Thyroid gland (tissue), 4 donors: ENCODE measurements at regions not wholly inside any gene's neighbourhood (a gene's known extent, or its start where the extent isn't known, plus 50 kb on each side); places are given as distances from the start of the nearest gene placed in this dataset.

Source experiments
- DNase-seq, 2 donors: peaks; one replicate each; pipeline ENCODE4 v3.0.0-alpha.2; 2019
- H3K27ac ChIP-seq, 3 donors: fragments of 200-600 bp; sonication (generic); 1 replicate in 2 of 3; 2 replicates in 1 of 3; pipeline ENCODE4 v1.5.1; 2016 to 2019; ENCODE audit warnings: mild to moderate bottlenecking in 1 of 3, moderate library complexity in 1 of 3
- H3K27me3 ChIP-seq: fragments of 200-600 bp; sonication (generic); one replicate; pipeline ENCODE4 v1.5.1; 2019
- H3K36me3 ChIP-seq, 2 donors: fragments of 200-600 bp; sonication (generic); one replicate each; pipeline ENCODE4 v1.5.1; 2016 to 2019
- H3K4me1 ChIP-seq, 2 donors: fragments of 200-600 bp; sonication (generic); one replicate each; pipeline ENCODE4 v1.5.1; 2017 to 2019
- H3K4me3 ChIP-seq, 3 donors: fragments of 200-600 bp; sonication (generic); replicated peaks in 1 of 3; 1 replicate in 2 of 3; 2 replicates in 1 of 3; pipeline ENCODE4 v1.5.1; 2016; ENCODE audit warnings: mild to moderate bottlenecking in 1 of 3
- H3K9me3 ChIP-seq: fragments of 200-600 bp; sonication (generic); one replicate; pipeline ENCODE4 v1.5.1; 2017
- POLR2A ChIP-seq, 2 donors: fragments of 450-650 bp; IDR thresholded peaks; one replicate each; pipeline ENCODE4 v1.6.1; 2017; ENCODE audit warnings: antibody characterized with exemption in 2 of 2, mild to moderate bottlenecking in 2 of 2, moderate library complexity in 1 of 2
- WGBS, 2 donors: methylation state at CpG; one replicate each; pipeline ENCODE4 v1.1.5; 2017; 5-methylcytosine and 5-hydroxymethylcytosine counted together
- intact Hi-C: fragments of 100-400 bp; cut with DNase I; formaldehyde crosslinking; loops from one replicate; pipeline ENCODE4 v1.15.1; 2023
- TF ChIP-seq, protein P1 (sequence below), 6 experiments: fragments of 200-600 bp in 3 of 6; fragments of 450-650 bp in 3 of 6; sonication (generic) in 3 of 6; IDR thresholded peaks; one replicate each; pipeline ENCODE4 v1.5.1; 2016 to 2019; ENCODE audit warnings: antibody characterized with exemption in 6 of 6, mild to moderate bottlenecking in 2 of 6, inconsistent platforms in 1 of 6, moderate library complexity in 1 of 6

GRCh38 chr6:144879436-144879835, 594.3 kb downstream of the UTRN start:
- DNase-seq: no peak
- Histone ChIP-seq H3K4me1 (no peaks in the 10 kb centered on the region), H3K9me3 (no peaks in the 10 kb centered on the region), H3K27ac (no peak overlapping the region), H3K4me3 (no peak overlapping the region), H3K36me3 (no peaks in the 10 kb centered on the region), H3K27me3 (no peaks in the 10 kb centered on the region)
- WGBS, 2 donors: 83 to 86% methylated on average over 3 of the region's 3 CpGs
- TF ChIP-seq, protein P1, sequence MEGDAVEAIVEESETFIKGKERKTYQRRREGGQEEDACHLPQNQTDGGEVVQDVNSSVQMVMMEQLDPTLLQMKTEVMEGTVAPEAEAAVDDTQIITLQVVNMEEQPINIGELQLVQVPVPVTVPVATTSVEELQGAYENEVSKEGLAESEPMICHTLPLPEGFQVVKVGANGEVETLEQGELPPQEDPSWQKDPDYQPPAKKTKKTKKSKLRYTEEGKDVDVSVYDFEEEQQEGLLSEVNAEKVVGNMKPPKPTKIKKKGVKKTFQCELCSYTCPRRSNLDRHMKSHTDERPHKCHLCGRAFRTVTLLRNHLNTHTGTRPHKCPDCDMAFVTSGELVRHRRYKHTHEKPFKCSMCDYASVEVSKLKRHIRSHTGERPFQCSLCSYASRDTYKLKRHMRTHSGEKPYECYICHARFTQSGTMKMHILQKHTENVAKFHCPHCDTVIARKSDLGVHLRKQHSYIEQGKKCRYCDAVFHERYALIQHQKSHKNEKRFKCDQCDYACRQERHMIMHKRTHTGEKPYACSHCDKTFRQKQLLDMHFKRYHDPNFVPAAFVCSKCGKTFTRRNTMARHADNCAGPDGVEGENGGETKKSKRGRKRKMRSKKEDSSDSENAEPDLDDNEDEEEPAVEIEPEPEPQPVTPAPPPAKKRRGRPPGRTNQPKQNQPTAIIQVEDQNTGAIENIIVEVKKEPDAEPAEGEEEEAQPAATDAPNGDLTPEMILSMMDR (IDR thresholded peaks at IDR 0.05): no peak
- no peak for TF ChIP-seq POLR2A (IDR thresholded peaks at IDR 0.05)
- intact Hi-C loops: no loop called here

DNA sequence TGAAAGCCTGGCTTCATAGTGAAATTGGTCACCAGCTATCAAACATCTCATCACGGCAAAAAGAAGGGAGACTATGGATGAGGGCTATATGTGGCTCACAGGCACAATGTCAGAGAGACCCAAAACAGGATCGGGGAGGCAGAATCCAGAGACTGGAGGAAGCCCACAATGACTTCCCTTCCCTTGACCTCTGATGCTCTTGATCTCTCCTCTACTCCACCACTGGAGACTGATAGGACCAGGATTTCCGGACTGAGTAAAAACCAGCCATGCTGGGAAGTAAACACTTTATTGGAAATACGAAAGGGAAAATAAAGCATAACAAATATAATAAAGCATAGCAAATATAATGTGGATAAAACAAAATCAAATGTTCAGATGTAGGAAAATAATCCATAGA, 597.3 kb downstream of the UTRN start:
- TF ChIP-seq, protein P1 (IDR thresholded peaks at IDR 0.05): no peak
- TF ChIP-seq POLR2A (IDR thresholded peaks at IDR 0.05): no peak
- Histone ChIP-seq H3K27ac (no peak overlapping the region), H3K36me3 (no peaks in the 10 kb centered on the region), H3K4me1 (no peaks in the 10 kb centered on the region), H3K4me3 (no peak overlapping the region), H3K27me3 (no peaks in the 10 kb centered on the region), H3K9me3 (no peaks in the 10 kb centered on the region)
- 85 to 92% methylated on average over 4 of the region's 4 CpGs for WGBS, 2 donors
- intact Hi-C loops: no loop called here
- no peak for DNase-seq

DNA sequence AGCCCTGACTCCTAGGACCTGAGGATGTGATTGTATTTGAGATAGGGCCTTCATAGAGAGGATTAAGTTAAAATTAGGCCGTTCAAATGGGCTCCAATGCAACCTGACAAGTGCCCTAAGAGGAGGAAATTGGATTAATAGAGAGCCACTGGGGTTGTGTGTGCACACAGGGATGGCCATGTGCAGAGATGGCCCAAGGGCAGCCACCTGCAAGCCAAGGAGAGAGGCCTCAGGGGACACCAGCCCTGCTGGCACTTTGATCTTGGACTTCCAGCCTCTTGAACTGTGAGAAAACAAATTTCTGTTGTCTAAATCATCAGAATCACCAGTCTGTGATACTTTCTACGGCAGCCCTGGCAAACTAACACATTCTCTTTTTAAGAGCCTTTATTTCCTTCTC, 598.8 kb downstream of the UTRN start:
- H3K27me3 ChIP-seq: no peaks in the 10 kb centered on the region
- intact Hi-C loops: no loop called here
- TF ChIP-seq, protein P1 (IDR thresholded peaks at IDR 0.05): no peak
- no peak for TF ChIP-seq POLR2A (IDR thresholded peaks at IDR 0.05)
- H3K27ac ChIP-seq: no peak overlapping the region
- no peak overlapping the region for H3K4me3 ChIP-seq
- H3K36me3 ChIP-seq: no peaks in the 10 kb centered on the region
- 74 to 78% methylated on average over 2 of the region's 2 CpGs for WGBS, 2 donors
- H3K4me1 ChIP-seq: no peaks in the 10 kb centered on the region
- no peak for DNase-seq
- no peaks in the 10 kb centered on the region for H3K9me3 ChIP-seq

GRCh38 chr6:144885817-144886216, 600.7 kb downstream of the UTRN start:
- intact Hi-C loops: no loop called here
- DNase-seq: no peak
- H3K4me3 ChIP-seq: no peak overlapping the region
- no peak overlapping the region for H3K27ac ChIP-seq
- H3K36me3 ChIP-seq: no peaks in the 10 kb centered on the region
- no peaks in the 10 kb centered on the region for H3K9me3 ChIP-seq
- no peaks in the 10 kb centered on the region for H3K4me1 ChIP-seq
- 60 to 80% methylated on average over 3 of the region's 3 CpGs for WGBS, 2 donors
- H3K27me3 ChIP-seq: no peaks in the 10 kb centered on the region
- no peak for TF ChIP-seq POLR2A (IDR thresholded peaks at IDR 0.05)
- TF ChIP-seq, protein P1 (IDR thresholded peaks at IDR 0.05): no peak

GRCh38 chr6:144886682-144887081, 601.5 kb downstream of the UTRN start:
- Histone ChIP-seq H3K27ac (no peak overlapping the region), H3K36me3 (no peaks in the 10 kb centered on the region), H3K9me3 (no peaks in the 10 kb centered on the region), H3K27me3 (no peaks in the 10 kb centered on the region), H3K4me3 (no peak overlapping the region), H3K4me1 (no peaks in the 10 kb centered on the region)
- intact Hi-C loops: no loop called here
- WGBS, 2 donors: 42 to 50% methylated on average over 1 of the region's 1 CpG
- TF ChIP-seq, protein P1 (IDR thresholded peaks at IDR 0.05): no peak
- no peak for TF ChIP-seq POLR2A (IDR thresholded peaks at IDR 0.05)
- DNase-seq: no peak
